ENCODE measurements at regions not wholly inside any gene's neighbourhood (a gene's known extent, or its start where the extent isn't known, plus 50 kb on each side); places are given as distances from the start of the nearest gene placed in this dataset.

GRCh38 chr5:5575461-5575860 lies 153.0 kb downstream of the ICE1 start:
- intact Hi-C loops (cut with micrococcal nuclease; ENCODE audit: unreplicated experiment), result no loop called here
- DNase-seq (ENCODE audit: low spot score), result no peak
- Histone ChIP-seq H3K4me3 (ENCODE audit: low read depth, low read length, poor library complexity, severe bottlenecking) (no peak overlapping the region), H3K9me3 (ENCODE audit: low read depth, low read length, poor library complexity, severe bottlenecking) (no peaks in the 10 kb centered on the region), H3K4me1 (ENCODE audit: insufficient read depth, low read length, poor library complexity, severe bottlenecking) (no peaks in the 10 kb centered on the region), H3K27ac (ENCODE audit: low read depth, low read length, poor library complexity, severe bottlenecking) (no peak overlapping the region), H3K27me3 (replicated peaks; ENCODE audit: insufficient read depth, low read depth, low read length, poor library complexity) (peaks cover 52% of the 10 kb centered on the region), H3K36me3 (ENCODE audit: insufficient read depth, low read length, poor library complexity, severe bottlenecking) (no peaks in the 10 kb centered on the region)
- BruUV-seq (replicated peaks), result no TSS peak
- CTCF ChIA-PET, result no interaction called here
- POLR2A ChIA-PET (ENCODE audit: low non-redundant PET), result no interaction called here
- TF ChIP-seq CTCF (conservative IDR thresholded peaks at IDR 0.05; ENCODE audit: low read depth, low read length) (no peak), EZH2 (IDR thresholded peaks at IDR 0.05; ENCODE audit: borderline replicate concordance, low read depth, low read length, poor library complexity, severe bottlenecking) (no peak)

- Histone ChIP-seq H3K4me3 (ENCODE audit: low read depth, low read length, poor library complexity, severe bottlenecking) (no peak overlapping the region), H3K9me3 (ENCODE audit: low read depth, low read length, poor library complexity, severe bottlenecking) (no peaks in the 10 kb centered on the region)
- POLR2A ChIA-PET (ENCODE audit: low non-redundant PET), result no interaction called here
Observed at GRCh38 chr5:5573798-5574380, 151.4 kb downstream of the ICE1 start.

DNA sequence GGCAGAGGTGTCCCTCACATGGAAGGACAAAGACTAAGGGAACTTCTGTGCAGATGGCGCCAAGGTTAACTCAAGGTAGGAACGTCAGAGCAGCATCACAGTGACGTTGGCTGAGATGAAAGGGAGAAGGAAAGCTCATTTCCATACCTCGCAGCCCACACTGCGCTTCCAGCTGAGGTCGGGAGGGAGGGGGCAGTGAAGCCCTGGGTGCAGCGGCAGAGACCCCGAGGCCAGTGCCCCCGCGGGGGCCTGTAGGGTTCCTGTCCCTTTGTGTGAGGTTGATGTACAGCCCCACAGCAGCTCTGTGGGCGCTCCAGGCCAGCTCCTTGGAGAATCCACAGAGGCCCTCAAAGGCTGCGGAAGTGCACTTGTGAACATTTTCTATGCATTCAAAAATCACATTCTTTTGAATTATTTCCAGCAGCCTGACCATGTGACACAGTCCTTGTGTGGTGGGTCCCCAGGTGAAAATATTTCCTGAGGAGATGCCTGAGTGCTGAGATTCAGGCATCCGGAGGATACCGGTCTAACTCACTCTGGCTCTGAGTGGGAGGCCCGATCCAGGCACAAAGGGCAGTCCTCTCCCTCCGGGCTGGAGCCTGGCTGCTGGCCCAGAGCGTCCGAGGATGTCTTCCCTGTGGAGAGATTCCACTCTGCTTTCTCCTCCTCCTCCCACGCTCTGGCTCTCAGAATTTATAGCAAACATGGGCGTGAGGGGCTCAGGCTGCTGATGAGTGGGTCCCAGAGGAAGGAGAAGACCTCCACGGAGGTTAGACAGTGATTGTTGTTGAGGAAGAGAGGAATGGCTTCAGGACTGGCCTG lies 150.7 kb downstream of the ICE1 start:
- no peak for DNase-seq (ENCODE audit: low spot score)
- no peaks in the 10 kb centered on the region for H3K9me3 ChIP-seq (ENCODE audit: low read depth, low read length, poor library complexity, severe bottlenecking)

More at GRCh38 chr5:5573798-5574380, 151.4 kb downstream of the ICE1 start:
- peaks cover 41% of the 10 kb centered on the region for H3K27me3 ChIP-seq (replicated peaks; ENCODE audit: insufficient read depth, low read depth, low read length, poor library complexity)
- CTCF ChIA-PET, result no interaction called here
- no peak for DNase-seq (ENCODE audit: low spot score)
- H3K4me1 ChIP-seq (ENCODE audit: insufficient read depth, low read length, poor library complexity, severe bottlenecking), result no peaks in the 10 kb centered on the region
- intact Hi-C loops (cut with micrococcal nuclease; ENCODE audit: unreplicated experiment), result no loop called here
- TF ChIP-seq EZH2 (IDR thresholded peaks at IDR 0.05; ENCODE audit: borderline replicate concordance, low read depth, low read length, poor library complexity, severe bottlenecking) (no peak), CTCF (conservative IDR thresholded peaks at IDR 0.05; ENCODE audit: low read depth, low read length) (no peak)
- no peaks in the 10 kb centered on the region for H3K36me3 ChIP-seq (ENCODE audit: insufficient read depth, low read length, poor library complexity, severe bottlenecking)
- BruUV-seq (replicated peaks), result no TSS peak
- H3K27ac ChIP-seq (ENCODE audit: low read depth, low read length, poor library complexity, severe bottlenecking), result no peak overlapping the region

More for the DNA sequence above, 150.7 kb downstream of the ICE1 start:
- H3K36me3 ChIP-seq (ENCODE audit: insufficient read depth, low read length, poor library complexity, severe bottlenecking), result no peaks in the 10 kb centered on the region
- H3K4me3 ChIP-seq (ENCODE audit: low read depth, low read length, poor library complexity, severe bottlenecking), result no peak overlapping the region
- intact Hi-C loops (cut with micrococcal nuclease; ENCODE audit: unreplicated experiment), result no loop called here
- TF ChIP-seq CTCF (conservative IDR thresholded peaks at IDR 0.05; ENCODE audit: low read depth, low read length) (no peak), EZH2 (IDR thresholded peaks at IDR 0.05; ENCODE audit: borderline replicate concordance, low read depth, low read length, poor library complexity, severe bottlenecking) (no peak)
- ChIA-PET POLR2A (ENCODE audit: low non-redundant PET) (no interaction called here), CTCF (no interaction called here)
- BruUV-seq (replicated peaks), result no TSS peak
- H3K27me3 ChIP-seq (replicated peaks; ENCODE audit: insufficient read depth, low read depth, low read length, poor library complexity), result peaks cover 38% of the 10 kb centered on the region
- no peaks in the 10 kb centered on the region for H3K4me1 ChIP-seq (ENCODE audit: insufficient read depth, low read length, poor library complexity, severe bottlenecking)
- H3K27ac ChIP-seq (ENCODE audit: low read depth, low read length, poor library complexity, severe bottlenecking), result no peak overlapping the region
